ENCODE measurements at regions not wholly inside any gene's neighbourhood (a gene's known extent, or its start where the extent isn't known, plus 50 kb on each side); places are given as distances from the start of the nearest gene placed in this dataset.

DNA sequence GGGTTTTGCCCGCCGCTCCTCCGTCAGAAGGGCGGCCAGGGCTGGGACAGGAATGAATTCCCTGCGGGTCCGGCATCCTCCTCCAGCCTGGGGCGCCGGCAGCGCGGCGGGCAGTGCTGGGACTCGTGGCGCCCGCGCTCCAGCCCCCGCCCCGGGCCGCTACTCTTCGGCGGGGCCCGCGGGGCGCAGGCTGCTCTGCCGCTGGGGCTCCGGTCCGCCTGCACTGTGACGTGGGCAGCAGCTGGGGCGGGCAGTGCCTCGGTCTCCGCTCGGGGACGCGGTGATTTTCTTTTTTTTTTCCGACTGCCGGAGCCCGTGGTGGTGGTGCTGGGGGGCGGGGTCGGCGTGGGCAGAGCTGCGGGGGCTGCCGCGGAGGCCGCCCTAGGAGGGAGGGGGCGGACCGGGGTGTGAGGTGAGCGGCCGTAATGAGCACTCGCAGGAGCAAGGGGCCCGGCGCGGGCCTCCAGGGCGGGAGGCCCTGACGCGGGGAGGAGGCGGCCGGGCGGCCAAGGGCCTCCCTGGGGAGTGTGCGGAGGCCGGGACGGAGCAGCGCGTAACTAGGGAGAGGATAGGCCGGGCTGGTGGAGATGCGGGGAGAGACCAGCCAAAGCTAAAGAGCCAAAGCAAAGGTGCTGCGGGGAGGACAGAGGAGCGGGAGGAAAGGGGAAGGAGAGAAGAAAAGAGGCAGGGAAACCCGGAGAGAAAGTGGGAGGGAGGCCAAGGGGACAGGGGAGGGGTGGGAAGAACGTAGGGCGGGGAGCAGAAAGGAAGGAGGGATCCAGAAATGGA, 73.3 kb upstream of the ZBED5 start:
- SMC1A ChIA-PET (ENCODE audit: uncharacterized antibody, unreplicated experiment) = interaction anchor here (0.7 to 1.1 kb wide), 3 partner anchors 84 to 965 kb away, joined by 3 to 5 read pairs (median 3); no protein-coding TSS in a partner anchor
- no peaks in the 10 kb centered on the region for H3K4me1 ChIP-seq (ENCODE audit: control insufficient read depth, insufficient read depth, low read length)
- H4K20me1 ChIP-seq (ENCODE audit: control insufficient read depth, insufficient read depth) = no peaks in the 10 kb centered on the region
- DNase-seq (ENCODE audit: low read depth, low spot score) (no peak), ATAC-seq (peak; percentile 54), FAIRE-seq (no peak)
- TF ChIP-seq LARP7 (IDR thresholded peaks at IDR 0.05) (0 out of 2 replicates have a peak, but pooled peaks have one; percentile 26), POU2F2 (IDR thresholded peaks at IDR 0.05; ENCODE audit: borderline replicate concordance, low read depth, low read length) (no peak), SUZ12 (IDR thresholded peaks at IDR 0.05; ENCODE audit: unreplicated experiment) (peak; percentile 76), SIX5 (IDR thresholded peaks at IDR 0.05; ENCODE audit: low read depth, low read length, severe bottlenecking) (no peak), TCF3 (IDR thresholded peaks at IDR 0.05; ENCODE audit: borderline replicate concordance, insufficient read depth, low read depth, low read length) (no peak), KAT2A (conservative IDR thresholded peaks at IDR 0.05; ENCODE audit: control insufficient read depth, low read depth, low read length) (no peak), CHD4 (IDR thresholded peaks at IDR 0.05) (no peak), EGR1 (IDR thresholded peaks at IDR 0.05; ENCODE audit: borderline replicate concordance in 1 of 2, low read depth in 2 of 2, low read length in 2 of 2) (peak in 1 of 2 experiments; percentile 66; a peak in 1 of 3 replicates), EZH2 (IDR thresholded peaks at IDR 0.05; ENCODE audit: borderline replicate concordance, control insufficient read depth, low read depth, low read length) (0 out of 2 replicates have a peak, but pooled peaks have one; percentile 85), HSF1 (IDR thresholded peaks at IDR 0.05; ENCODE audit: low read depth, low read length) (no peak), BHLHE40 (IDR thresholded peaks at IDR 0.05; ENCODE audit: borderline replicate concordance in 1 of 2, low read depth in 2 of 2, low read length in 1 of 2) (no peak), PBX3 (IDR thresholded peaks at IDR 0.05; ENCODE audit: insufficient replicate concordance, low read depth, low read length) (no peak)
- TF ChIP-seq, protein P1, sequence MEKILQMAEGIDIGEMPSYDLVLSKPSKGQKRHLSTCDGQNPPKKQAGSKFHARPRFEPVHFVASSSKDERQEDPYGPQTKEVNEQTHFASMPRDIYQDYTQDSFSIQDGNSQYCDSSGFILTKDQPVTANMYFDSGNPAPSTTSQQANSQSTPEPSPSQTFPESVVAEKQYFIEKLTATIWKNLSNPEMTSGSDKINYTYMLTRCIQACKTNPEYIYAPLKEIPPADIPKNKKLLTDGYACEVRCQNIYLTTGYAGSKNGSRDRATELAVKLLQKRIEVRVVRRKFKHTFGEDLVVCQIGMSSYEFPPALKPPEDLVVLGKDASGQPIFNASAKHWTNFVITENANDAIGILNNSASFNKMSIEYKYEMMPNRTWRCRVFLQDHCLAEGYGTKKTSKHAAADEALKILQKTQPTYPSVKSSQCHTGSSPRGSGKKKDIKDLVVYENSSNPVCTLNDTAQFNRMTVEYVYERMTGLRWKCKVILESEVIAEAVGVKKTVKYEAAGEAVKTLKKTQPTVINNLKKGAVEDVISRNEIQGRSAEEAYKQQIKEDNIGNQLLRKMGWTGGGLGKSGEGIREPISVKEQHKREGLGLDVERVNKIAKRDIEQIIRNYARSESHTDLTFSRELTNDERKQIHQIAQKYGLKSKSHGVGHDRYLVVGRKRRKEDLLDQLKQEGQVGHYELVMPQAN (conservative IDR thresholded peaks at IDR 0.05) = no peak
- CTCF ChIA-PET = interaction anchor here (0.6 to 1.8 kb wide), 6 partner anchors 13 to 139 kb away, joined by 3 to 12 read pairs (median 4); no protein-coding TSS in a partner anchor
- no peaks in the 10 kb centered on the region for H3K79me2 ChIP-seq (ENCODE audit: control insufficient read depth, insufficient read depth, low read length)
- H3K9me3 ChIP-seq (replicated peaks; ENCODE audit: control insufficient read depth, insufficient read depth, low read length) = no peaks in the 10 kb centered on the region
- peak overlapping the region; percentile 29 for H2AFZ ChIP-seq (ENCODE audit: control insufficient read depth, low read depth, low read length)
- H3K4me3 ChIP-seq = peak overlapping the region; percentile 51; the same call in 1 of the 2 replicates
- H3K36me3 ChIP-seq (ENCODE audit: control insufficient read depth in 2 of 2, insufficient read depth in 2 of 2, low read length in 1 of 2) = no peaks in the 10 kb centered on the region
- H3K9ac ChIP-seq (ENCODE audit: control insufficient read depth, insufficient read depth, low read length) = no peak overlapping the region
- H3K27me3 ChIP-seq (replicated peaks in 1 of 2; ENCODE audit: control insufficient read depth in 2 of 2, insufficient read depth in 2 of 2, low read length in 1 of 2) = peaks cover 4 to 20% of the 10 kb centered on the region in 2 experiments
- RAD21 ChIA-PET (ENCODE audit: unreplicated experiment) = interaction anchor here (1.2 to 1.5 kb wide), 2 partner anchors 90 to 138 kb away, joined by 3 read pairs; no protein-coding TSS in a partner anchor
- H3K4me2 ChIP-seq (ENCODE audit: control insufficient read depth, insufficient read depth) = peak overlapping the region; percentile 89
- WGBS (ENCODE audit: insufficient coverage, insufficient replicate concordance, low lambda C conversion rate, missing lambda C conversion rate) = 4% methylated on average over 37 of the region's 69 CpGs
- BruUV-seq (replicated peaks) = no TSS peak
- POLR2A ChIA-PET = no interaction called here
- H3K27ac ChIP-seq (ENCODE audit: control insufficient read depth, insufficient read depth) = no peak overlapping the region
- in situ Hi-C loops (cut with MboI) = loop anchor here (5.0 kb wide), 2 partner anchors 91 to 856 kb away; no protein-coding TSS in a partner anchor
- intact Hi-C loops (cut with micrococcal nuclease; ENCODE audit: unreplicated experiment) = loop anchor here (5.0 to 10.0 kb wide), 2 partner anchors 224 to 331 kb away; no protein-coding TSS in a partner anchor
